ENCODE measurements at regions not wholly inside any gene's neighbourhood (a gene's known extent, or its start where the extent isn't known, plus 50 kb on each side); places are given as distances from the start of the nearest gene placed in this dataset.

DNA sequence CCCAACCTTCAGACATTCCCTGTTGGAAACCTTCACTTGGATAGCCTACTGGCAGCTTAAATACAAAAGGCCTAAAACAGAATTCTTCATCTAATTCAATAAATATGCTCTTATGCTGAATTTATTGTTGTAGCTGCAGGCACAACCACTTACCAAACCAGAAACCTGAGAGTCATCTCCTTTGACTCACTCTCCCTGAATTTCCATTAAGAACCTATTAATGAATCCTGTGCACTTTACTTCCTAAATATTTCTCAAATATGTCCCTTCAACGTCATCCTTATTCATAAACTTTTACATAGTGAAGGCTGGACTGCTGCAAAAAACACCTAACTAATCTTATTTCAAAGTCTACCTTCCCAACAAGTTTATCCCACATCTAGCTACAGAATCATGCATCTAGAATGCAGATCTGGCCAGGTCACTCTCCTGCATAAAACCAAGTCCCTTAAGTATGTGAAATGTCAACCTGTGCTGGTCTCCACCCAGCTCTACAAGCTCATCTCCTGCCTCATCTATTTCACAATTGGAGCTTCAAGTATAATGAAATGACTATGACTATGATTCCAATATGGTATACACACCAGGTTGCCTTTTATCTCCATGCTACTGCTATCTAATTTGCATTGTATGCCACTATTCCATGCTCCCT lies 354.2 kb downstream of the ZEB2 start:
- no peaks in the 10 kb centered on the region for H3K9me3 Mint-ChIP-seq
- no peak overlapping the region for H3K4me3 Mint-ChIP-seq
- no peaks in the 10 kb centered on the region for H3K4me1 Mint-ChIP-seq

DNA sequence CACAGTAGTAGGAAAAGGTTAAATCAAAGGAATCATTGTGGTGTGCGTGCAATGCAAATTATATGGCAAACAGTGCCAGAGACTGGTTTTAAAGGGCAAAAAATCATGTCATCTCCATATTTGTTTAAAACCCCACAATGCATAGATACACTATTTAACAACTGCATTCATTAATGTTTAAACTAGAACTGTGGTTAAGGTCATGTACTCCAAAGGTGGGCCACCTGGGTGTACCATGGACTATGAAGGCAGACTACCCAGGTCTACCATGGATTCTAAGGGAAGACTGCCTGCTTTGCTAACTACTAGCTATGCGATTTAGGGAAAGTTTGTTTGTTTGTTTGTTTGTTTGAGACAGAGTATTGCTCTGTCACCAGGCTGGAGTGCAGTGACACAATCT lies 356.3 kb downstream of the ZEB2 start:
- Mint-ChIP-seq H3K4me1 (no peaks in the 10 kb centered on the region), H3K36me3 (no peaks in the 10 kb centered on the region), H3K27ac (no peak overlapping the region), H3K4me3 (no peak overlapping the region), H3K27me3 (ENCODE audit: low read depth in 3 of 3) (no peaks in the 10 kb centered on the region), H3K9me3 (no peaks in the 10 kb centered on the region)
- no peak for DNase-seq

More for the DNA sequence above, 354.2 kb downstream of the ZEB2 start:
- no peaks in the 10 kb centered on the region for H3K36me3 Mint-ChIP-seq
- H3K27ac Mint-ChIP-seq = no peak overlapping the region
- no peak for DNase-seq
- H3K27me3 Mint-ChIP-seq (ENCODE audit: low read depth in 3 of 3) = peaks cover 0 to 2% (median 0%) of the 10 kb centered on the region in 3 donors

DNA sequence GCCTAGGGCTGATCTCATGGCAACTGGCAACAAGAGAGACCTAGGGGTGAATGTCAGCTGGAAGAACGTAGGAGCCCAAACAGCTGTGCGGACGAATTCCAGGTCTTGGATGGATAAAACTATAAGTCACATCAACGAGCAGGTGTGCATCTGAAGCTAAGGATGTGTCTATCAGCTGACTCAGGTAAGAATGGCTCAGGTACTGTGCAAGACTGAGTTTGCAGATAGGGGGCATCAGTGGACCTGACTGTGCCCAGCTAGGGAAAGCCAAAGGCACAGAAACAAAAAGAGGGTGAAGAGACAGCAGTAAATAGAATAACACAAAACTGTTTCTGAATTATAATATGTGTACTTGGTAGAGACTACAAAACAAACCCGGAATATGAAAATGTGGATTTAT lies 357.3 kb downstream of the ZEB2 start:
- no peaks in the 10 kb centered on the region for H3K27me3 Mint-ChIP-seq (ENCODE audit: low read depth in 3 of 3)
- H3K4me3 Mint-ChIP-seq = no peak overlapping the region
- peak; percentile 8 to 31 (median 26) for DNase-seq
- no peaks in the 10 kb centered on the region for H3K4me1 Mint-ChIP-seq
- H3K9me3 Mint-ChIP-seq = no peaks in the 10 kb centered on the region
- H3K36me3 Mint-ChIP-seq = peaks cover 0 to 3% (median 0%) of the 10 kb centered on the region in 3 donors
- peak overlapping the region in 1 of 6 donors; percentile 20 for H3K27ac Mint-ChIP-seq

DNA sequence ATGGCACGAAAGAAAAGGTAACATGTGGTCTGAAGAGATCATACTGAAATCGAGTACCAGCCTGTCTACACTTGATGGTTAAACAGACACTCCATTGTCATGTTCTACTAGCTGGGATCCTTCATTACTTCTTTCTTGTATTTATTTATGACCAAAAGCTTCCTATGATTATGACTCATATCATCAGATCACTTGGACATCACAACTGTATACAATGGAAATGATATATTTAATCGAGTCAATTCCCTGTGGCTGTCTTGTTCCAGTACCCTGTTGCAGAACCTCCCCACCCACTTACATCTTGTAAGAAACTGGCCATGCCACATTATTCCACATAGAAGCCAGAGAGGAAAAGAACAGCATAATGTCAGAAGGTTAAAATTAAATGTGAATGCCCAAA lies 358.9 kb downstream of the ZEB2 start:
- Mint-ChIP-seq H3K27ac (no peak overlapping the region), H3K27me3 (ENCODE audit: low read depth in 3 of 3) (no peaks in the 10 kb centered on the region), H3K4me3 (no peak overlapping the region), H3K4me1 (no peaks in the 10 kb centered on the region), H3K9me3 (no peaks in the 10 kb centered on the region), H3K36me3 (peaks cover 0 to 3% (median 0%) of the 10 kb centered on the region in 3 donors)
- DNase-seq = no peak

DNA sequence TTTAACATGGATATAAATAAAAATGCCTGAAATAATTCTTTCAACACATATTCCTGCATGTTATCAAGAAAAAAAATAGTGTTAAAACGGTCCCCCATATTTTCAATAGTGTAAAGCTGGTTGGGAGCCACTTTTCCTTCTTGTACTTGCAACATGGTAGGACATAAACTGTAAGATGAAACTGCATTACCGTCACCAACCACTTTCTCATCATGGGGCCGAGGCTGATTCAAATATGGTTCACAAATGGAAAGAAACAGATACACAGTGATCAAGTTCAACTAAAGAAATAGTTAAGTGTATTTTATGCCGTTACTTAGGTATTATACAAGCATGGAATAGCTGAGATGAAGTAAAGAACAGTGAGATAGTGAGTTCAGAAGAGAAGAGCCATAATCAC lies 360.7 kb downstream of the ZEB2 start:
- no peak overlapping the region for H3K27ac Mint-ChIP-seq
- no peaks in the 10 kb centered on the region for H3K27me3 Mint-ChIP-seq (ENCODE audit: low read depth in 3 of 3)
- no peaks in the 10 kb centered on the region for H3K9me3 Mint-ChIP-seq
- H3K4me3 Mint-ChIP-seq = no peak overlapping the region
- no peak for DNase-seq
- peaks cover 0 to 3% (median 0%) of the 10 kb centered on the region in 3 donors for H3K36me3 Mint-ChIP-seq
- H3K4me1 Mint-ChIP-seq = no peaks in the 10 kb centered on the region

DNA sequence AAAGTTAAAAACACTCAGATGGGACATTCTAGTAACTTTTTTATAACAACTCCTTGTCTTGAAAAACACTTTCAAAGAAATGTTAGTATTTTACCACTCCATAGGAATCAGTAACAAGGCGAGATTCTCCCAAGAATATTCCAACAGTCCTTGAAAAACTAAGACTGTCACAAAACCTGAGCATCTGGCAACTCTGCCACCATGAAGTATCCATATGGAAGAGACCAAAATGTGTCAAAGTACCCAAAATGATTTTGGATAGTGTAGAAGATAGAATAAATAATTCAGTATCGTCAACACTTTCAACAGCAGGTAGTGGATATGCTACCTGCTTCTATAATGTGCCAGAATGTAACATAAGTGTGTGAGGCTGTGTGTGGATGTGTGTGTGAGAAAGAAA lies 361.8 kb downstream of the ZEB2 start:
- Mint-ChIP-seq H3K36me3 (peaks cover 0 to 3% (median 0%) of the 10 kb centered on the region in 3 donors), H3K9me3 (no peaks in the 10 kb centered on the region), H3K4me3 (no peak overlapping the region), H3K27me3 (ENCODE audit: low read depth in 3 of 3) (peaks cover 0 to 1% (median 0%) of the 10 kb centered on the region in 3 donors), H3K4me1 (no peaks in the 10 kb centered on the region), H3K27ac (no peak overlapping the region)
- DNase-seq = no peak

DNA sequence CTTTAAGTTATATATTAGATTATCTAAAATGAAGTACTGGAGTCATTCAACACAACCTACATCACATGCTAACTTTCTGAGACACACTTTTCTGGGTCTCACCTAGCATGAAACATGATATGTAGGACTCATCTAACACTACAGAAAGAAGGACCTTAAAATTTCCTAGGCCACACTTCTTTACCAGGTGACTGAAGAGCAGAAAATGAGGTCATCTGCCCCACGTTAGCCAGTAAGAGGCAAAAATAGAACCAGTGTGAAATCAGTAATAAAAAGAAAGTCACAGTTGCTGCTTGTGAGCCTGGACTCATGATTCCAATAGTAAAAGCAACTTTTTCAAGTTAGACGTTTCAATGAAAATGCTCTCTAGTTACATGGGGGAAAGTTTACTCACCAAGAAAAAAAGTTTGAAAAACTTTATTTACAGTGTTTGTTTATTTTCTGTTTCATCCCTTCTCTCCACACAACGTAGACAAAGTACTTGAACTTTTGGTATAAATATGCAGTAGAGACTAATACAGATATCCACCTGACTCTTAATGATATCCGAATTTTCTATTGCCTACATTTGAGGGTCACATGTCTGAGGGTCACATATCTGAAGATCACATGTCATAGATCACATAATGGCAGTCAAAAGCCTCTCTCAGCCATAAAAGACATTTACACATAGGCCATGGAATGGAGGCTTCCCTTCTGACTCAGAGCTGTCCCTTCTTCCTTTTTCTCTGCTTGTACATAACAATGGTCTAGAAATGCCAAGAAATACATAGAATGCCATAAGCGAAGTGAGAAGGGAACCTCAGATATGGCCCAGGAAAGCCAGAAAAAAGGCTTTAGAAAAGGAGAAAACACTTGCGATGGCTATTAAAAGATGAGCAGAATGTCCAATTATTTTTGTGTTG lies 362.9 kb downstream of the ZEB2 start:
- H3K36me3 Mint-ChIP-seq = peaks cover 0 to 3% (median 0%) of the 10 kb centered on the region in 3 donors
- peaks cover 0 to 10% of the 10 kb centered on the region in 2 donors for H3K4me1 Mint-ChIP-seq
- H3K27me3 Mint-ChIP-seq (ENCODE audit: low read depth in 3 of 3) = peaks cover 0 to 3% (median 0%) of the 10 kb centered on the region in 3 donors
- no peak overlapping the region for H3K27ac Mint-ChIP-seq
- H3K9me3 Mint-ChIP-seq = no peaks in the 10 kb centered on the region
- no peak overlapping the region for H3K4me3 Mint-ChIP-seq
- DNase-seq = no peak

DNA sequence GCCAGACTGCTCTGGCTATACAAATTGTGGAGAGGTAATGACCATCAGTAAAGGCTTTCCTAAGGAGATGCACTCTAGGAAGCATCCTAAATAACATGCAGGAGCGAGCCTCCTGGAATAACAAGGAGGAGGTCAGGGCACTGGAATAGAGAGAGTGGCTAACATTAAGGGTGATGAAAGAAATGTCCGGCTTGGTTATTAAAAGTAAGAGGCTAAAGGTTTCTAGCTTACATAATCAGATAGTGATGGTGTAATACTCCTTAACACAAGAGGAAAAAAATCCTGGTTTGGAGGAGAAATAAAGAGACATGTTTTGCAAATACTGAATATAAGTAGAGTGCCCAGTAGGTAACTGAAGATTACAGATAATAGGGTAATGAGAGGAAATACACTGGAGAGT lies 365.7 kb downstream of the ZEB2 start:
- Mint-ChIP-seq H3K36me3 (peaks cover 0 to 3% (median 0%) of the 10 kb centered on the region in 3 donors), H3K27ac (no peak overlapping the region), H3K27me3 (ENCODE audit: low read depth in 3 of 3) (peaks cover 0 to 3% (median 0%) of the 10 kb centered on the region in 3 donors), H3K9me3 (no peaks in the 10 kb centered on the region), H3K4me1 (peaks cover 0 to 10% of the 10 kb centered on the region in 2 donors), H3K4me3 (no peak overlapping the region)
- no peak for DNase-seq

DNA sequence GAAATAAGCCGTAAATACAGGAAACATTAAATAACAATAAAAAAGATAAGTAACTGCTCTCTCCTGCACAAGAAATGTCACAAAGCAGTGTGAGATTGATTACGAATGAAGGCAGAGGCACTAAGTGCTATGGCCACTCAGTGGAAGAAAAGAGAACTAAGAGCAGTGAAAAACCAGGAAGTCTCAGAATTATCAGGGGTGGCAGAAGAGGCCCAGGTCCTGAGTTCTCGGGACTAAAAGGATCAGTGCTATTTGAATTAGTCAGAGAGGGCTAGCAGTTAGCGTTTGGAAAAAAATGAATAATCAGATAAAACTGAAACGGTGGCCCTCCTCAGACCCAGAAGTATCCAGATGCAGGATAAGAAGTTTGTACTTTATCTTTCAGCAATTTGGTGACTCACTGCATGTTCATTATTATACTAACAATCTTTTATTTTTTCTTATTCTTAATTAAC lies 367.1 kb downstream of the ZEB2 start:
- DNase-seq = no peak
- no peak overlapping the region for H3K27ac Mint-ChIP-seq
- no peaks in the 10 kb centered on the region for H3K36me3 Mint-ChIP-seq
- no peaks in the 10 kb centered on the region for H3K9me3 Mint-ChIP-seq
- H3K4me3 Mint-ChIP-seq = no peak overlapping the region
- peaks cover 0 to 10% of the 10 kb centered on the region in 2 donors for H3K4me1 Mint-ChIP-seq
- peaks cover 0 to 3% (median 0%) of the 10 kb centered on the region in 3 donors for H3K27me3 Mint-ChIP-seq (ENCODE audit: low read depth in 3 of 3)

DNA sequence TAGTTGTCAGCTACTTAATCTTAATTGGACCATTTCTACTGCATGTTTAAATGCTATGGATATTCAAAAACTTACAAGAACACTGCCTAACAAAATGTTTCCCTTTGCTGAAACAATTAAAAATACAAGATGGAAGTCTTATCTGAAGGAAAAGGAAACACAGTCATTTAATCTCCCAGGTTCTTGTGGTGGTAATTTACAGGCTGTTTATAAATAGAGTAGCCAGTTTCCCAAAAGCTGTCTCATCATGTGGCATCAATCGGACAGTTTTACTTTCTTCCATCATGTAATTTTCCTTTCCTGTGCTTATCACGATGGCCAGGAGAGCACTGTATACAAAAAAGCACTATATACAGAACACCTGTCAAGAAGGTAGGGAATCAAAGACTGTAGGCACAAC lies 368.1 kb downstream of the ZEB2 start:
- H3K36me3 Mint-ChIP-seq = no peaks in the 10 kb centered on the region
- no peak for DNase-seq
- H3K9me3 Mint-ChIP-seq = no peaks in the 10 kb centered on the region
- peaks cover 0 to 3% (median 0%) of the 10 kb centered on the region in 3 donors for H3K27me3 Mint-ChIP-seq (ENCODE audit: low read depth in 3 of 3)
- H3K27ac Mint-ChIP-seq = no peak overlapping the region
- H3K4me1 Mint-ChIP-seq = peaks cover 0 to 10% of the 10 kb centered on the region in 2 donors
- no peak overlapping the region for H3K4me3 Mint-ChIP-seq

DNA sequence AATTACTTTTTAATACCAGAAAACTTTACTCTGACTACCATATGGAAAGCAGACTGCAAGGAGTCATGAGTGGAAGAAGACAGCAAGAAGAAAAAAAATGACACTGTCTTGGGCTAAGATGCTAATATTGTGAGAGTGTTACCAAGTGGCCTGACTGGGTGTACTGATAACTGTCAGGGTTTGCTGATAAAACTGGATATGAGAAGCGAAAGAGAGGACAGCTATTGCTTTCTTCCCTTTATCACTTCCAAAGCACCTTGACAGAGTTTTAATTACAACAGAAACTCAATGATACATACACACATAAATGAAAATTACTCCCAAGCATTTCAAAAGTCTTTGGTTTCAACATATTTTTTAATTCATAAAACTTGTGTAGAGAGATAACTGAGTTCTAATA lies 368.5 kb downstream of the ZEB2 start:
- H3K27ac Mint-ChIP-seq = no peak overlapping the region
- H3K36me3 Mint-ChIP-seq = no peaks in the 10 kb centered on the region
- peaks cover 0 to 10% of the 10 kb centered on the region in 2 donors for H3K4me1 Mint-ChIP-seq
- DNase-seq = no peak
- H3K9me3 Mint-ChIP-seq = no peaks in the 10 kb centered on the region
- H3K27me3 Mint-ChIP-seq (ENCODE audit: low read depth in 3 of 3) = peaks cover 0 to 3% (median 0%) of the 10 kb centered on the region in 3 donors
- H3K4me3 Mint-ChIP-seq = no peak overlapping the region

DNA sequence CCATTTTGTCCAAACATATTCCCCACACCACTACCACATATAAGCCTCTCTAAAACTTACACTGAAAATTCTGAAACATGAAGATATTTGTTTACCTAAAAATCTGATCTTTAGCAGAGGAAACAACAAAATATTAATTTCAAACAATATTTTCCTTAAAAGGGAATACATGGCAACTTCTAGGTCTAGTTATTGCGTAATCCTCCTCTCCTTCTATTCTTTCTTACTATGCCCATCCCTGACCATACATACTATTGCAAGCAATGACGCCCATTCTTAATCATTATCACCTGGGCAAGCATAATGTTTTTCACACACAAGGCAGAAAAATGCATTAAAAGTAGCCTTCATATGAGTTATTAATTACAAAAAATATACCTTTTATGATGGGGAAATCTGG lies 372.6 kb downstream of the ZEB2 start:
- Mint-ChIP-seq H3K36me3 (peaks cover 8 to 15% (median 14%) of the 10 kb centered on the region in 3 donors), H3K4me1 (peaks cover 0 to 4% of the 10 kb centered on the region in 2 donors), H3K9me3 (no peaks in the 10 kb centered on the region), H3K4me3 (no peak overlapping the region), H3K27me3 (ENCODE audit: low read depth in 3 of 3) (no peaks in the 10 kb centered on the region), H3K27ac (no peak overlapping the region)
- no peak for DNase-seq

DNA sequence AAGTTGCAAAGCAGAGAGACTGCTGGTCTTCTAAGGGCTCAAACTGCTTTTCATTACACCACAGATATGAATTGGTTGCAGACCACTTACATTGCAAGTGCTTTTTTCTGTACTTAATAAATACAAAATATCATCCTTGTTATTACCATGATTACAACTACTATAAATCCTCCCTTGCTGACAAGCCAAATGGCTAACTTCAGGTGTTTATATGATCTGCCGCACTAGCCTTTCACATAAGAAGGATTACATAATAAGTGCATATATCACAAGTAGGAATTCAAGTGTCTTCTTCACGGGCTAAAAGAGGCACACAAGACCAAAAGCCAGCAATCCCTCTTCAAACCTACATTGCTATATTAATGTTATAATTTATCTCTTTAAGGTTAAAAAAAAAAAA lies 373.0 kb downstream of the ZEB2 start:
- Mint-ChIP-seq H3K36me3 (peaks cover 8 to 20% (median 14%) of the 10 kb centered on the region in 3 donors), H3K4me1 (no peaks in the 10 kb centered on the region), H3K27ac (no peak overlapping the region), H3K4me3 (no peak overlapping the region), H3K9me3 (no peaks in the 10 kb centered on the region), H3K27me3 (ENCODE audit: low read depth in 3 of 3) (no peaks in the 10 kb centered on the region)
- no peak for DNase-seq

DNA sequence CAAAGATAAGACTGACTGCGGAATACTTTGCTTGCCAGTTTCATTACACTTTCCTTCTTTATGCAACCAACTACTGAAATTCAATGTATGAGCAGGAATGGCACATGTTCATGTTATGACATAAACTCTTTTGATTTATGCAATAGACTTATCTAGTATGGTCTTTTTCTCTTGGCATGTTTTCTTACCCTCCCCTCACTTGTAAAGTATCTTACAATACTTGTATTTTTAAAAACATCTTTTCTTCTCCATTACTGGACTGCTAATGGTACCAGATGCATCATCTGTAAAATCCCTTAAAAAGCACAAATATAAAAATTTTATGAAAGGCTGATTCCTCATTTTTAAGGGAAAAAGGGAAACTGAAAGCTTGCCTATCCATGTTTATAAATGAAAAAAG lies 373.8 kb downstream of the ZEB2 start:
- Mint-ChIP-seq H3K4me3 (no peak overlapping the region), H3K27me3 (ENCODE audit: low read depth in 3 of 3) (no peaks in the 10 kb centered on the region), H3K36me3 (peaks cover 11 to 26% (median 14%) of the 10 kb centered on the region in 3 donors), H3K9me3 (no peaks in the 10 kb centered on the region), H3K4me1 (no peaks in the 10 kb centered on the region), H3K27ac (no peak overlapping the region)
- DNase-seq = no peak
